Skeletal muscle satellite cell (primary cell): ENCODE measurements at regions not wholly inside any gene's neighbourhood (a gene's known extent, or its start where the extent isn't known, plus 50 kb on each side); places are given as distances from the start of the nearest gene placed in this dataset.
"Not testable (repeated sequence)": the region's sequence is repeated elsewhere in the genome, so short reads cannot be mapped to it uniquely, and the experiment has no call there.

ENCODE experiments used
- H3K27me3 ChIP-seq: 2 replicates; pipeline ENCODE4 v1.7.0; 2013; ENCODE audit warnings: low read length; ENCODE audit not compliant: control insufficient read depth, insufficient read depth
- H3K36me3 ChIP-seq: 2 replicates; pipeline ENCODE4 v1.7.0; 2013; ENCODE audit warnings: mild to moderate bottlenecking, control low read depth, low read length; ENCODE audit not compliant: insufficient read depth
- H3K4me1 ChIP-seq: 2 replicates; pipeline ENCODE4 v1.7.0; 2013; ENCODE audit warnings: low read length; ENCODE audit not compliant: control insufficient read depth, insufficient read depth
- H3K4me2 ChIP-seq: 2 replicates; pipeline ENCODE4 v1.7.0; 2013; ENCODE audit warnings: mild to moderate bottlenecking, low read length
- H3K4me3 ChIP-seq: 2 replicates; pipeline ENCODE4 v1.7.0; 2013; ENCODE audit warnings: low read length
- H3K9ac ChIP-seq: 2 replicates; pipeline ENCODE4 v1.7.0; 2013; ENCODE audit warnings: mild to moderate bottlenecking, low read depth, low read length, moderate library complexity
- H3K9me3 ChIP-seq: replicated peaks from 2 replicates; pipeline ENCODE4 v1.7.0; 2013; ENCODE audit warnings: mild to moderate bottlenecking, control low read depth, low read length

- Histone ChIP-seq H3K4me2 (peak overlapping the region; percentile 11), H3K9ac (no peak overlapping the region), H3K36me3 (no peaks in the 10 kb centered on the region), H3K4me1 (peaks cover 32% of the 10 kb centered on the region), H3K27me3 (no peaks in the 10 kb centered on the region), H3K4me3 (no peak overlapping the region), H3K9me3 (no peaks in the 10 kb centered on the region)
These were observed 203.2 kb downstream of the ETAA1 start for GRCh38 chr2:67600222-67600871.

DNA sequence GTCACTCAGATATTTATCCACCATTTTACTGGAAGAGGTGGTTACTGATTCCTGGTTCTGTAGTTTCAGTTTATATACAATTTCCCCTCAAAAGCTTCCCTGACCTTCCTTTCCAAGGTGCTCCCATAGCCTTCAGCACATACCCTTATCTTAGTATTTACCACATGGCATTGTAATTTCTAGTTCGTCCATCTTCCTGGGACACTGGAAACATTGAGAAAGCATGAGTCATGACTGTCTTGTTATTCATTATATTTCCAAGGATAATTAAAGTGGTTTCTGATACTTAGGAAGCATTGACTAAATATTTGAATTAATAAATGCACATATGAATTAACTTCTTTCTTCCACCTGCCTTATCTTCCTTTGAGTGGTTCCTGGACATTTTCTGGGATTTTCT, 203.8 kb downstream of the ETAA1 start:
- Histone ChIP-seq H3K27me3 (no peaks in the 10 kb centered on the region), H3K4me3 (no peak overlapping the region), H3K9ac (no peak overlapping the region), H3K4me1 (peaks cover 32% of the 10 kb centered on the region), H3K4me2 (no peak overlapping the region), H3K36me3 (no peaks in the 10 kb centered on the region), H3K9me3 (no peaks in the 10 kb centered on the region)

- no peaks in the 10 kb centered on the region for H3K9me3 ChIP-seq
- H3K27me3 ChIP-seq: no peaks in the 10 kb centered on the region
- H3K36me3 ChIP-seq: no peaks in the 10 kb centered on the region
- H3K4me2 ChIP-seq: no peak overlapping the region
- no peak overlapping the region for H3K9ac ChIP-seq
- H3K4me3 ChIP-seq: no peak overlapping the region
- peaks cover 22% of the 10 kb centered on the region for H3K4me1 ChIP-seq
These were observed 207.2 kb downstream of the ETAA1 start for GRCh38 chr2:67604360-67604759.

DNA sequence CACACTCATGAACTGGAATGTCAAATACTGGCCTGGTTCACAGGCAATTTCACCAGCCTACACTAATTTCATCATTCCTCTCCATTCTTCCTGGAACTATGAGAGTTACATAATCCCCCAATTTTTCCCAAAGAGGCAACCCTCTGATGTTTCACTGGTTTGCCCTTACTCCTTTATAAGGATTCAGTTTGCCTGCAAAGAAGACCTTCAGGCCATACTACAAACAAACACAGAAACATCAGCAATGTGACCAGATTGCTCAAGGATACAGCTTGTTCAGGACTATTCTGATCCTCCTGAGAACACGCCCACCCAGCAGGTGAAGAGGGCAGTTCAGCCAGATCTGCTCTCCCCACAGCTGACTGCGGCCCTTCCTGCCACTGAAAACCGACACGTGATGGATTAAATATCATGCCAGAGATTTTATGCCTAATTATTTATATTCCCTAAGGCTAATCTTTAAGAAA, 215.5 kb downstream of the ETAA1 start:
- H3K4me2 ChIP-seq: no peak overlapping the region
- H3K36me3 ChIP-seq: no peaks in the 10 kb centered on the region
- peaks cover 9% of the 10 kb centered on the region for H3K4me1 ChIP-seq
- no peaks in the 10 kb centered on the region for H3K9me3 ChIP-seq
- H3K4me3 ChIP-seq: no peak overlapping the region
- no peak overlapping the region for H3K9ac ChIP-seq
- no peaks in the 10 kb centered on the region for H3K27me3 ChIP-seq

- Histone ChIP-seq H3K4me1 (peaks cover 9% of the 10 kb centered on the region), H3K9me3 (no peaks in the 10 kb centered on the region), H3K9ac (no peak overlapping the region), H3K36me3 (no peaks in the 10 kb centered on the region), H3K4me2 (no peak overlapping the region), H3K27me3 (no peaks in the 10 kb centered on the region), H3K4me3 (no peak overlapping the region)
These were observed 216.1 kb downstream of the ETAA1 start for GRCh38 chr2:67613227-67613626.

DNA sequence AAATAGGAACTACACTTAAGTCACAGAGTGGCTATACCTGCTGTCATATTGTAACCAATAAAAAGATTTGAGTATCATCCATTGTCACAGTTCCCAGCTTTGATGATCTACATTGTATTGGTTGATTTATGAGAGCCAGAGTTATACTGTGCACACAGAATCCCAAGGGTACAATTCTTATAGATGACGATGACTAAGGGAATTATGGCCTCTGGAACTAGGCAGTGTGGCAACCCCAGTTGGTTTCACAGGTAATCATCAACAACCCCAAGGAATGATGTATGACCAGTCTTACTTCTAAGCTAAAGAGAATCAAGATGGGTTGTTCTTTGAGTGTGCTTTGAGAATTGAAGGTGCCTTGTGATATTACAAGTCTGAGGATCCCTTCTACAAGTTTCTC, 217.3 kb downstream of the ETAA1 start:
- Histone ChIP-seq H3K4me2 (no peak overlapping the region), H3K4me1 (peaks cover 9% of the 10 kb centered on the region), H3K9me3 (no peaks in the 10 kb centered on the region), H3K9ac (no peak overlapping the region), H3K4me3 (no peak overlapping the region), H3K36me3 (no peaks in the 10 kb centered on the region), H3K27me3 (no peaks in the 10 kb centered on the region)

- Histone ChIP-seq H3K27me3 (no peaks in the 10 kb centered on the region), H3K4me1 (peaks cover 9% of the 10 kb centered on the region), H3K4me3 (no peak overlapping the region), H3K4me2 (no peak overlapping the region), H3K9me3 (no peaks in the 10 kb centered on the region), H3K36me3 (no peaks in the 10 kb centered on the region), H3K9ac (no peak overlapping the region)
These were observed 219.6 kb downstream of the ETAA1 start for GRCh38 chr2:67616749-67617148.

DNA sequence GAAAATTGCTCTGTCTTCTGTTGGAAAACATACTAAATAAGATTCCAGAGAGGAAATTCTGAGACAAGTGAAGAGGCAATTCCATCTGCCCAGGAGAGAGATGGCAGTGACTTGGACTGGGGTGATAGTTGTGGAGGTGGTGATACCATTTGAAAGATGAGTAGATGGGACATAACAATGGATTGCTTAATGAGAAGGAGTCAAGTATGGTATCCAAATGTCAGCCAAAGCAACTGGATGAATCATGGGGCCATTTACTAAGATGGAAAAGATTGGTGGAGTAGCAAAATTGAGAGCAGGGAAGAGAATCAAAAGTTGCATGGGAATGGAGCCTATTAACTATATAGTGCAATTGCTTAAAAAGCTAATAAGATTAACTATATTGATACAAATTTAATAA, 222.1 kb downstream of the ETAA1 start:
- peaks cover 9% of the 10 kb centered on the region for H3K4me1 ChIP-seq
- H3K4me3 ChIP-seq: no peak overlapping the region
- H3K27me3 ChIP-seq: no peaks in the 10 kb centered on the region
- no peaks in the 10 kb centered on the region for H3K36me3 ChIP-seq
- H3K9me3 ChIP-seq: no peaks in the 10 kb centered on the region
- H3K4me2 ChIP-seq: no peak overlapping the region
- H3K9ac ChIP-seq: no peak overlapping the region

- not testable (repeated sequence) for H3K36me3 ChIP-seq, H3K9me3 ChIP-seq, H3K4me2 ChIP-seq, H3K4me3 ChIP-seq, H3K27me3 ChIP-seq, H3K9ac ChIP-seq
- H3K4me1 ChIP-seq: peaks cover 24% of the 10 kb centered on the region
These were observed 226.6 kb downstream of the ETAA1 start for GRCh38 chr2:67623741-67624140.

DNA sequence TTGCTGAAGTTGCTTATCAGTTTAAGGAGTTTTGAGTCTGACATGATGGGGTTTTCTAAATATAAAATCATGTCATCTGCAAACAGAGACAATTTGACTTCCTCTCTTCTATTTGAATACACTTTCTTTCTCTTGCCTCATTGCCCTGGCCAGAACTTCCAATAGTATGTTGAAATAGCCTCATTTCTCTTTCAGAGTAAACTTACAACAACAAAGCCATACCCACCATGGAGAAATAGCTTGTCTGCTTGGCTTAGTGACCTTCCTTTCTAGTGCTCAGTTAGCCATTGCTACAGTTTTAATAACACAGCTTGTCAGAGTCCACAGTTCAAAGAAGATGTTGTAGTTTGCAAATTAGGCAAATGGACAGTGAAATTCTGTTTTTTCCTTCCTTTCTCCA, 228.0 kb downstream of the ETAA1 start:
- Histone ChIP-seq H3K9me3 (no peaks in the 10 kb centered on the region), H3K27me3 (no peaks in the 10 kb centered on the region), H3K36me3 (no peaks in the 10 kb centered on the region), H3K4me1 (peaks cover 24% of the 10 kb centered on the region), H3K9ac (peak overlapping the region; percentile 44), H3K4me2 (peak overlapping the region; percentile 50), H3K4me3 (peak overlapping the region; percentile 15)

GRCh38 chr2:67625690-67626475, 228.8 kb downstream of the ETAA1 start:
- Histone ChIP-seq H3K9me3 (no peaks in the 10 kb centered on the region), H3K4me3 (peak overlapping the region; percentile 15), H3K27me3 (no peaks in the 10 kb centered on the region), H3K4me1 (peaks cover 24% of the 10 kb centered on the region), H3K36me3 (no peaks in the 10 kb centered on the region), H3K4me2 (peak overlapping the region; percentile 50), H3K9ac (peak overlapping the region; percentile 59)

DNA sequence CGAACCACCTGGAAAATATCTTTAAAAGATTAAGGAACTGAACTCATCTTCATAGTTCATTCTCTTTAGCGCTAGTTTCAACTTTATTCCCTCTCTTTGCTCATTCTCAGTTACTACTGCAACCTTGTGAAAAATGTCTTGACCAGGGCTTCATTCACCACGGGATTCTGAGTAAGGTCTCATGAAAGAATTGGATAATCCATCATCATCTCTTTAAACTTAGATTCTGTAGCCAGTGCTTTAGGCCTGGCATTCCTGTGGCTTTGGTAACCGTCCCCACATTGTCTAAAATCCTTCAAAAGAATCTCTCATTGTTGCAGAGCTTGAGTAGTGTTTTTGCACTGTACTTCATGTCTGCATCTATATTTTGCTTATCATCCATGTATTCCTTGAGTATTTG, 229.5 kb downstream of the ETAA1 start:
- peaks cover 24% of the 10 kb centered on the region for H3K4me1 ChIP-seq
- no peaks in the 10 kb centered on the region for H3K9me3 ChIP-seq
- peak overlapping the region; percentile 18 for H3K4me2 ChIP-seq
- H3K27me3 ChIP-seq: no peaks in the 10 kb centered on the region
- peak overlapping the region; percentile 59 for H3K9ac ChIP-seq
- no peak overlapping the region for H3K4me3 ChIP-seq
- H3K36me3 ChIP-seq: no peaks in the 10 kb centered on the region
